ENCODE measurements at regions not wholly inside any gene's neighbourhood (a gene's known extent, or its start where the extent isn't known, plus 50 kb on each side); places are given as distances from the start of the nearest gene placed in this dataset.

GRCh38 chr6:153873541-153873940 lies 165.5 kb upstream of the OPRM1 start:
- no peak for ATAC-seq

DNA sequence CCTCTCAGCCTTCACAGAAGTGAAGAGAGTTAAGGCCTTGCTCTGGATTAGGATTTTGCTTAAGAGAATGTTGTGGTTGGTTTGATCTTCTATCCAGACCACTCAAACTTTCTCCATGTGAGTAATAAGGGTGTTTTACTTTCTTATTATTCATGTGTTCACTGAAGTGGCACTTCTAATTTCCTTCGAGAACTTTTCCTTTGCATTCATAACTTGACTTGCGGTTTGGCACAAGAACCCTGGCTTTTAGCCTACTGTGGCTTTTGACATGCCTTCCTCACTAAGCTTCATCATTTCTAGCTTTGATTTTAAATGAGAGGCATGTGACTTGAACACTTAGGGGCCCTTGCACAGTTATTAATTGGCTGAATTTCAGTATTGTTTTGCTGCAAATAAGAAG lies 166.1 kb upstream of the OPRM1 start:
- ATAC-seq, result no peak

DNA sequence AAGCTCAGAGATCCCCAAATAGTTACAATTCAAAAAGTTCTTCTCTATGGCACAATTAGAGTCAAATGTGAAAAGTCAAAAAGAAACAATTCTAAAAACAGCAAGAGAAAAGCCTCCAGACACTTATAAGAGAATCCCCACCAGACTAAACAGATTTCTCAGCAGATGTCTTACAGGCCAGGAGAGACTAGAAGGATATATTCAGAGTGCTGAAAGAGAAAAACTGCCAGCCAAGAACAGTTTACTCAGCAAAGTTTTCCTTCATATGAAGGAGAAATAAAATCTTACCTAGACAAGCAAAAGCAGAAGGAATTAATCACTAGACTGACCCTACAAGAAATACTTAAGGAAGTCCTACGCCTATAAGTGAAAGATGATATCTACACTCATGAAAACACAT lies 176.1 kb upstream of the OPRM1 start:
- no peak for ATAC-seq

- no peak for ATAC-seq
Observed at GRCh38 chr6:153862139-153862538, 176.9 kb upstream of the OPRM1 start.

- no peak for ATAC-seq
Observed at GRCh38 chr6:153858529-153858928, 180.5 kb upstream of the OPRM1 start.

DNA sequence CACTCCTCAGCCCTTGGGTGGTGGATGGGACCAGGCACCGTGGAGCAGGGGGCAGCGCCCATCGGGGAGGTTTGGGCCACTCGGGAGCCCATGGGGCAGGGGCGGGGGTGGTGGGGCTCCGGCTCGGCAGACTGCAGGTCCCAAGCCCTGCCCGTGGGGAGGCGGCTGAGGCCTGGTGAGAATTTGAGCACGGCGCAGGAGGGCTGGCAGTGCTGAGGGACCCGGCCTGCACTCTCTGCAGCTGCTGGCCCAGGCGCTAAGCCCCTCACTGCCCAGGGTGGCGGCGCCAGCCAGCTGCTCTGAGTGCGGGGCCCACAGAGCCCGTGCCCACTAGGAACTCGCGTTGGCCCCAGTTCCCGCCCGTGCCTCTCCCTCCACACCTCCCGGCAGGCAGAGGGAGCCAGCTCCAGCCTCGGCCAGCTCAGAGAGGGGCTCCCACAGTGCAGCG lies 182.1 kb upstream of the OPRM1 start:
- ATAC-seq, result no peak

- ATAC-seq, result no peak
Observed at GRCh38 chr6:153852481-153852880, 186.6 kb upstream of the OPRM1 start.

DNA sequence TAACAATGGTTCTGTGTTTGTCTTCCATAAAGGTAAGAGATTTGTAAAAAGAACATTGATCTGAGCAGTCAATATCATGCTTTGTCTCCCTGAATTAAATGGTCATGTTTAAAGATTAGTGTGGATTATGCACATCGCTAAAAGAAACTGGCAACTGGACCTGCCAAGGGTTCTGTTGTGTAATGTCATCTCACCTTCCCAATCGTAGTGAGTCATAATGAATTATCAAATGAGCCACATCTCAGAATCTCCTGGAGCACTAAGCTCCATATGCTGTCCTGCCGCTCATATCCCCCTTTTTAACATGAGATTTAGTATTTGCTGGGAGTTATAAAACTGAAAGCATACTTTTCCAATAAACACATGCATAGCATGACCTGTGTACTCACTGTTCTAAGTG lies 187.0 kb upstream of the OPRM1 start:
- ATAC-seq, result no peak

- ATAC-seq, result no peak
Observed at GRCh38 chr6:153849072-153849779, 189.8 kb upstream of the OPRM1 start.

- ATAC-seq, result no peak
Observed at GRCh38 chr6:153843420-153843819, 195.6 kb upstream of the OPRM1 start.

GRCh38 chr6:153842491-153842890 lies 196.5 kb upstream of the OPRM1 start:
- ATAC-seq, result no peak

DNA sequence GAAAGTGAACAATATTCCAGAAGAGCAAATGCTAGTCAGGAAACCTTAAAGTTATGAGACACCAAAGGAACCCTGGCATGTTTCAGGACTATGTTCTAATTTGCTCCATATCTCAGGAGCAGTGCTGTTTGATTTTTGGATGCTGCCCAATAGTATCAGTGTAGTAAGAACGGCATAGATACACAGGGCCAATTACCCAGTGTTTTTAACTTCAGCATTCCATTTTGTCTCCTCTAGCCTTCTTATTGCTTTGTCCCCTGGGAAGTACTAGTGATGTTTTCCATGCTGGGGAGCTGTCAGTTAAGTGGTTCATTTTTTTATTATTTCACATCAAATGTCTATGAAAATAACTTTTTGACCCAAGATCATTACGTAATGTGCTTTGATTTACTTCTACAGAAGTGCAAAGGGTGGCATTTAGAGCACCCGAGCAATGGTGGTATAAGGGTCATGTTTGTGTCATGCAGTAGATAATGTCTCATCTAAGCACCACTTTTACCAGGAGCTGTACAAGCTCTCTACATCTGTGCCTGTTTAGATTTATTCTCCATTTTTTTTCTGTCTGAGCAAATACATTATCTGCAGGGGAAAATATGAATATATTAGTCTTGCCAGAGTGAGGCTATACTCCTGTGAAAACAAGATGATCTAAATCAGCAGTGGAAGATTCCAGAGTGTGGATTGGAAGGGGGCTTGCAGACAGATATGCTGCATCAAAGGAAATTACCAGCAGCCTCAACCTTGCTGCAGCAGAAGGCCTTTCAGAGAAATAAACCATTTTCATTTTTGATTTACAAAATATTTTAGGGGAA lies 198.8 kb upstream of the OPRM1 start:
- no peak for ATAC-seq

GRCh38 chr6:153832543-153832942 lies 206.5 kb upstream of the OPRM1 start:
- ATAC-seq, result no peak

DNA sequence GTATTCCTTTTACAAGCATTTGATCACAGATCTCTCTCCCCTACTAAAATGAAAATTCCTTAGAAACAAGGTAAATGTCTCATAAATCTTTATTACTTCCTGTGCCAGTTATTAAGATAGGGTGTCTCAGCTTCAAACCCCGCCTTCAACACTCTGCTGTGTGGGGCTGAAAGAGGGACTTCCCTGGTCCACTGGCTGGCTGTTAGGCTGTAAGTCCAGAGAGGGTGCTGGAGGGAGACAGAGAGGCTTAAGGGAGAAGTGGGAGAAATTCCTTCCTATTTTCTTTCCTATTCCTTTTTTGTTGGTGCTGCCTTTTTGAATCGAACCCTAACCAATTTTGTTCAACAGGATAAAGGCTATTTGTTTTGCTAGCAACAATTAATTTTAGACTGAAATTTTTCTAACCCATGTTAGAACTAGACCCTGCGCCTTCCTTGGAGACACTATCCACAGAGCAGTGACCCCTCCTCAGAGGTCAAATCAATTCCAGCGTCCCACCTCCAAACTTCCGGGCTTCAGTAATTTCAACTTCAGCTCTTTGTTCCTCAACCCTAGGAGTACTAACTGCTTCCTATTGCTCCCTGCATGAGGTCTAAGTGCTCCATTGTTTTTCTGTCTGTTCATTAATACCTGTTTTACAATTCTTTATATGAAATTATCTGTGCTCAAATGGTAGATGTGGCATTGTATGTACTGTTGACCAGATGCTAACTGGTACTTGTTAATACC lies 207.5 kb upstream of the OPRM1 start:
- ATAC-seq, result no peak

DNA sequence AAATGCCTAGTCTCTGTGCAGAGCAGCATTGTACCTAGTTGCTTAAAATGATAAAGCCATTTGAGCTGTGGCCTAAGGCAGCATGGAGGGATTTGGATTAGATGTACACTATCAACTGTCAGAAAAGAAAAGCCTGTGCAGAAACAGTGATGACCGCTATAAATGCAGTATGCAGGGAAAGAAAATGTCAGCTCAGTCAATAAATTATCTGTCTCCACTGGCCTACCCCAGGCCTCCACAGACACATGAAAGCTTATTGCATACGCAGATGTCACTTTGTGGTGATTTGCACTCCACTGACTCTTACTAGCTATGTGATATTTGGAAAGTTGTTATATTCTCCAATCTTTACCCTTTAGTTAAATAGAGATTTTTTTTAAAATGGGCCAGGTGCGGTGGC lies 221.9 kb upstream of the OPRM1 start:
- no peak for ATAC-seq

DNA sequence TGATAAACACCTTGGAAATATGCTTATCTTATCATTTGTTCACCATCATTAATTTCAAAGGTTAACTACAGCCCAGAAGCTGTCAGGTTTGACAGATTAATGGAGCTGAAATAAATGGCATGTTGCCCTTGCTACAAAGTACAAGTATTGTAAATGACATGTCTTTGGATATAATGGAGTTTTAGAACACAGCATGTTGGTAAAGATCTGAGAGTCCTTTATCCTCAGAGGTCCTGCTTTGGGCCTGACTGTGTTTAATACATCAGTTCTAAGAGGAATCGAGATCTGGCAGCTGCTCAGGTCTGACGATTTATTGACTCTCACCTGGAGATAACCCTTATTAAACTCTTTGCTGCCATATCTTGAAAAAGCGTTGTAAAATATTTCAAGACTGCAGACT lies 222.7 kb upstream of the OPRM1 start:
- no peak for ATAC-seq

GRCh38 chr6:153814136-153814535 lies 224.9 kb upstream of the OPRM1 start:
- ATAC-seq, result no peak

GRCh38 chr6:153804755-153805330 lies 234.2 kb upstream of the OPRM1 start:
- ATAC-seq, result no peak

DNA sequence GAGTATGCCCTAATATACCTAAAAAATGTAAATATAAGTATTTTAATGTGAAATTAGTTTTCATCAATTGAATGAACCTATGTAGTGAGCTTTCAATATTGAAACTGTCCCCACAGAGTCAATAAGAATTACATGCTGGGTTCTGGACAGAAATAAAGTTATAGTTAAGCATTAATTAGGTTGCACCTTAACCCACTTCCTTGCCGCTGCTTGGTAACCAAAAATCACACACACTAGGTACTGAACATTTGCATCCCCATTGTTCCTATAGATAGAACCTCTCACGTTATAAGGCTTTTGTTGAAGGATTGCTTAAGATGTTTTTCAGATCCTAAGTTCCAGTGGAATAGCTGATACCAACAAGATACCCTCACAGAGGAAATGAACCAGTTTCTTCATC lies 237.1 kb upstream of the OPRM1 start:
- no peak for ATAC-seq

DNA sequence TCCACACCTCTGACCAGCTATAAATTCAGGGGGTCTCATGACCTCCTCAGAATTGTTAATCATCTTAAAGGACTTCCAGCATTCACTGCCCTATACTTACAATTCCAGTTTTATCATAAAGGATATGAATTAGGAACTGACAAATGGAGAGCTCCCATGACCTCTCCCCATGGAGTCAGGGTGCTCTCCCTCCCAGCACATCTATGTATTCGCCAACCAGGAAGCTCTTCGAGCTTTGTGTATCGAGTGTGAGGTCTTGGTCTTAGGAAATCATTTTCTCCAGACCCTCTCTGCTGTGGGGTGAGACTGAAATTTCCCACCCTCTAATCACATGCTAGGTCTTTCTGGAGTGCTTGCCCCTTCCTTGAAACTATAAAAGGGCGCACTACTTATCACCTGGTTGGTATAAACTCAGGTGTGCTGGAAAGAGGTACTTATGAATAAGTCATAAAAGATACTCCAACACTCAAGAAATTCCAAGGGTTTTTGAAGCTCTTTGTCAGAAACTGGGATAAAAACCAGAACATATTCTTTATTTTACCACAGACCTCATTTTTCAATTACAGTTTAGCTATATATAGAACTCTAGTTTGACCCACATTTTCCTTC lies 238.4 kb upstream of the OPRM1 start:
- no peak for ATAC-seq

DNA sequence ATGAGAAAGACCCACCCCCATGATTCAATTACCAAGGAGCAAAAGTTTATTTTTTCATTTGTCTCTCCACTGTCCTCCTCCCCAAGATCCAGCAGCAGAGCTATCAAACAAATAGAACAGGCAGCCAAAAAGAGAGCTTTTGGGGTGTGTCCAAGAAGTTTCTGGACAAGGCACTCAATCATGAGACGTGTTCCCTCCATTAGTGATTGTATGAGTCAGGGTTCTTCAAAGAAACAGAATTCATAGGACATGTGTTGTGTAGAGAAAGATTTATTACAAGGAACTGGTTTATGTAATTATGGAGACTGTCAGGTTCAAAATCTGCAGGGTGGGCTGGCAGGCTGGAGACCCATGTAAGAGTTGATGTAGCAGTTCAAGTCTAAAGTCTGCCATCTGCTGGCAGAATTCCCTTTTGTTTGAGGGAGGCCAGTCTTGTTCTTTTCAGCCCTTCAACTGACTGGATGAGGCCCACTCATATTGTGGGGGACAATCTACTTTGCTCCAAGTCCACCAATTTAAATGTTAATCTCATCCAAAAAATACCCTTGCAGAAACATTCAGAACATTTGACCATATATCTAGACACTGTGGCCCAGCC lies 248.1 kb upstream of the OPRM1 start:
- no peak for ATAC-seq

DNA sequence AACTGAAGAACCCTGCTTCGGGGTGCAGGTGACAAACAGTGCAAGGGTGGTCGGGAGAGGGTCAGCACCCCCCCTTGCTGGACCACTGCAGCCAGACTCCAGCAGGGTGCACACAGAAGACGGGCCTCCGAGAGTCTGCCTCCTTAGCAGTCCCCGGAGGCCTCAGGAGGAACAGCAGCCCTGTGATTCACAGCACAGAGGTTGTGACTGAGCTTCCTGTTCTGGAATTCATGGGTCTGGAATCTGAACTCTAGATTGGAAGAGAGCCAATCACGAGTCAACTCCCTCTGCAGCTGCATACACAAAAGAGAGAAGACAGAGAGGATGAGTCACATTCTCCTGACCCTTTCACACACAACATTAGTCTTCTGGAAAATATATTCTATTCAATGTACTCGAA lies 249.0 kb upstream of the OPRM1 start:
- ATAC-seq, result no peak

GRCh38 chr6:153787341-153787606 lies 251.8 kb upstream of the OPRM1 start:
- no peak for ATAC-seq

Measured in activated CD4-positive, CD25-positive, alpha-beta regulatory T cell treated with anti-CD3 and anti-CD28 coated beads, Interleukin-2, amount 50 U/mL, for 24 hours (primary cell).